ENCODE measurements at regions not wholly inside any gene's neighbourhood (a gene's known extent, or its start where the extent isn't known, plus 50 kb on each side); places are given as distances from the start of the nearest gene placed in this dataset.

DNA sequence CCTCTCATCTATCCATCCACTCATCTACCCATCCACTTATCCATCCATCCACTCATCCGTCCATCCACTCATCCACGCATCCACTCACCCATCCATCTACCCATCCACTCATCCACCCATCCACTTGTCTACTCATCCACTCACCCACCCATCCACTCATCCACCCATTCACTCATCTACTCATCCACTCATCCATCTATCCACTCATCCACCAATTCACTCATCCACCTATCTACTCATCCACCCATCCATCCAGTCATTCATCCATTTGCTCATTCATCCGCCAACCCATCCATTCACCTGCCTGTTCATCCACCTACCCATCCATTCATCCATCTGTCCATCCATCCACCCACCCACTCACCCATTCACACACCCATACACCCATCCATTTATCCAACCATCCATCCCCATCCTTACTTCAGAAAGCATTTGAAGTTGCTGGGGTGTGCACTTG is 329.6 kb downstream of the SEC14L1 start:
- TF ChIP-seq, protein P1, sequence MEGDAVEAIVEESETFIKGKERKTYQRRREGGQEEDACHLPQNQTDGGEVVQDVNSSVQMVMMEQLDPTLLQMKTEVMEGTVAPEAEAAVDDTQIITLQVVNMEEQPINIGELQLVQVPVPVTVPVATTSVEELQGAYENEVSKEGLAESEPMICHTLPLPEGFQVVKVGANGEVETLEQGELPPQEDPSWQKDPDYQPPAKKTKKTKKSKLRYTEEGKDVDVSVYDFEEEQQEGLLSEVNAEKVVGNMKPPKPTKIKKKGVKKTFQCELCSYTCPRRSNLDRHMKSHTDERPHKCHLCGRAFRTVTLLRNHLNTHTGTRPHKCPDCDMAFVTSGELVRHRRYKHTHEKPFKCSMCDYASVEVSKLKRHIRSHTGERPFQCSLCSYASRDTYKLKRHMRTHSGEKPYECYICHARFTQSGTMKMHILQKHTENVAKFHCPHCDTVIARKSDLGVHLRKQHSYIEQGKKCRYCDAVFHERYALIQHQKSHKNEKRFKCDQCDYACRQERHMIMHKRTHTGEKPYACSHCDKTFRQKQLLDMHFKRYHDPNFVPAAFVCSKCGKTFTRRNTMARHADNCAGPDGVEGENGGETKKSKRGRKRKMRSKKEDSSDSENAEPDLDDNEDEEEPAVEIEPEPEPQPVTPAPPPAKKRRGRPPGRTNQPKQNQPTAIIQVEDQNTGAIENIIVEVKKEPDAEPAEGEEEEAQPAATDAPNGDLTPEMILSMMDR (conservative IDR thresholded peaks at IDR 0.05; ENCODE audit: low read depth, low read length), result no peak
- TF ChIP-seq EZH2phosphoT487 (IDR thresholded peaks at IDR 0.05; ENCODE audit: borderline replicate concordance, low read length), result no peak

Measured in PC-3 (cell line).